Astrocyte (in vitro differentiated cells and primary cell): ENCODE measurements at regions not wholly inside any gene's neighbourhood (a gene's known extent, or its start where the extent isn't known, plus 50 kb on each side); places are given as distances from the start of the nearest gene placed in this dataset.

Experiments
- DNase-seq: peaks from one replicate; pipeline ENCODE4 v3.0.0-alpha.2; 2010; ENCODE audit warnings: low read depth
- FAIRE-seq: peaks from 2 replicates; lab custom pipeline; 2011; peaks lifted over from hg19 to GRCh38; lab: Jason Lieb, UNC
- H2AFZ ChIP-seq: 2 replicates; pipeline ENCODE4 v1.6.0; 2012; ENCODE audit warnings: low read depth, low read length, inconsistent platforms
- H3K27ac ChIP-seq: 2 replicates; pipeline ENCODE4 v1.5.1; 2011; ENCODE audit warnings: low read depth, low read length, inconsistent platforms
- H3K27me3 ChIP-seq: 2 replicates; pipeline ENCODE4 v1.6.0; 2011; ENCODE audit warnings: low read length, inconsistent platforms; ENCODE audit not compliant: insufficient read depth
- H3K36me3 ChIP-seq: 2 replicates; pipeline ENCODE4 v1.5.1; 2011; ENCODE audit warnings: low read length, inconsistent platforms; ENCODE audit not compliant: insufficient read depth
- H3K4me1 ChIP-seq: 2 replicates; pipeline ENCODE4 v1.5.1; 2011; ENCODE audit warnings: low read length, inconsistent platforms; ENCODE audit not compliant: insufficient read depth
- H3K4me2 ChIP-seq: 2 replicates; pipeline ENCODE4 v1.6.0; 2012; ENCODE audit warnings: low read length, inconsistent platforms
- H3K4me3 ChIP-seq: 2 replicates; pipeline ENCODE4 v1.5.1; 2011; ENCODE audit warnings: low read depth, mild to moderate bottlenecking, low read length, inconsistent platforms; ENCODE audit not compliant: insufficient read depth
- H3K79me2 ChIP-seq: 2 replicates; pipeline ENCODE4 v1.6.0; 2012; ENCODE audit warnings: mild to moderate bottlenecking, low read length, inconsistent platforms; ENCODE audit not compliant: insufficient read depth
- H3K9ac ChIP-seq: 2 replicates; pipeline ENCODE4 v1.6.0; 2012; ENCODE audit warnings: mild to moderate bottlenecking, low read length, inconsistent platforms
- H3K9me3 ChIP-seq: 2 replicates; pipeline ENCODE4 v1.5.1; 2012; ENCODE audit warnings: low read depth, mild to moderate bottlenecking, low read length, inconsistent platforms; ENCODE audit not compliant: insufficient read depth
- H4K20me1 ChIP-seq: 2 replicates; pipeline ENCODE4 v1.6.0; 2012; ENCODE audit warnings: low read length, inconsistent platforms; ENCODE audit not compliant: insufficient read depth
- H3K27ac Mint-ChIP-seq: one replicate; pipeline ENCODE4 v1.8.0; 2021; ENCODE audit warnings: mild to moderate bottlenecking, mixed read lengths; ENCODE audit not compliant: unreplicated experiment
- H3K27me3 Mint-ChIP-seq: one replicate; pipeline ENCODE4 v1.8.0; 2021; ENCODE audit warnings: low read depth, mixed read lengths; ENCODE audit not compliant: unreplicated experiment
- H3K36me3 Mint-ChIP-seq: one replicate; pipeline ENCODE4 v1.8.0; 2021; ENCODE audit warnings: low read depth, mixed read lengths; ENCODE audit not compliant: unreplicated experiment
- H3K4me1 Mint-ChIP-seq: one replicate; pipeline ENCODE4 v1.8.0; 2021; ENCODE audit warnings: low read depth, mixed read lengths; ENCODE audit not compliant: unreplicated experiment
- H3K4me3 Mint-ChIP-seq: one replicate; pipeline ENCODE4 v1.8.0; 2021; ENCODE audit warnings: mild to moderate bottlenecking, moderate library complexity, mixed read lengths; ENCODE audit not compliant: unreplicated experiment
- H3K9me3 Mint-ChIP-seq: one replicate; pipeline ENCODE4 v1.8.0; 2021; ENCODE audit warnings: mild to moderate bottlenecking, mixed read lengths; ENCODE audit not compliant: unreplicated experiment
- EZH2 ChIP-seq: IDR thresholded peaks from 2 replicates; pipeline ENCODE4 v1.6.1; 2012; ENCODE audit warnings: mild to moderate bottlenecking, low read length, inconsistent platforms; ENCODE audit not compliant: insufficient read depth
- TF ChIP-seq, protein P1 (sequence below): IDR thresholded peaks from 2 replicates; pipeline ENCODE4 v1.5.1; 2011; ENCODE audit warnings: low read depth, mild to moderate bottlenecking, inconsistent platforms, low read length, moderate library complexity; ENCODE audit not compliant: insufficient read depth

DNA sequence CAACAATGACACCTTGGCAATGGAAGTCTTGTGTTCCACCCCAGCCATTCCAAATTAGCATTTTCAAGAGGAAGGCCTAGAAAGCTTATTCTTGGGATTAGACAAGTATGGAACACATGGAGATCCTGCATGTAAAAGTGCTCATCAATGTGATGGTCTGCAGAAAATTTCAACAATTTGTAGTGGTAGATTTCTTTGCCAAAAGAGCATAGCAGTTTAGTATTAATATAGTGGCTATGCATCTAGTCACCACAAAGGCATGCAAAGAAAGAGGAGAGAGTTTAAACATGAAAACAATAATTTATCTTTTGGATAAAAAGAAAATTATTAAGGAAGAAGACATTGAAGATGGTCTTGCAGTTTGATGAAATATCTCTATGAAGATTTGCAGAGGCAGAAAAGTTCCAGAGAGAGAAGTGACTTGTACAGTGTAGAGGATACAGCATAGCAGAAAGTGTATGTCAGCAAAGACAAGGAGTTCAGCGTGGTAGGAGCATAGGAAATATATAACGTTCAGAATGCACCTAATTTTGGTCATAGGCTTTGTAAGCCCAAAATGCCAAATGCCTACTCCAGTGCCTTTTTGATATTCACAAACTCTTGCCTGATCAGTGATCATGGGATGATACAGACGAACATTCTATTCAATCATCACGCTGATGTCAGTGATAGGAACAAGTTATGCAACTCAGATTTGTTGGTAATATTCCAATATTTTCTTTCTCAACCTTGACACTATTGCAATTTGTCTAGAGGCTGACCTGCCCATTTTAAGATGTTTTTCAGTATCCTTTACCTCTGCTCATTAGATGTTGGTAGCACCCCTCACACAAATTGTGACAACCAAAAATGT, 727.9 kb upstream of the SOX9 start:
- H3K4me3 Mint-ChIP-seq, result no peak overlapping the region
- Histone ChIP-seq H3K4me2 (no peak overlapping the region), H3K9ac (no peak overlapping the region), H3K9me3 (no peaks in the 10 kb centered on the region), H3K27me3 (no peaks in the 10 kb centered on the region), H3K79me2 (no peaks in the 10 kb centered on the region), H3K4me3 (no peak overlapping the region), H4K20me1 (no peaks in the 10 kb centered on the region), H2AFZ (no peak overlapping the region), H3K36me3 (no peaks in the 10 kb centered on the region), H3K4me1 (no peaks in the 10 kb centered on the region), H3K27ac (no peak overlapping the region)
- H3K4me1 Mint-ChIP-seq, result no peaks in the 10 kb centered on the region
- no peaks in the 10 kb centered on the region for H3K36me3 Mint-ChIP-seq
- TF ChIP-seq, protein P1, sequence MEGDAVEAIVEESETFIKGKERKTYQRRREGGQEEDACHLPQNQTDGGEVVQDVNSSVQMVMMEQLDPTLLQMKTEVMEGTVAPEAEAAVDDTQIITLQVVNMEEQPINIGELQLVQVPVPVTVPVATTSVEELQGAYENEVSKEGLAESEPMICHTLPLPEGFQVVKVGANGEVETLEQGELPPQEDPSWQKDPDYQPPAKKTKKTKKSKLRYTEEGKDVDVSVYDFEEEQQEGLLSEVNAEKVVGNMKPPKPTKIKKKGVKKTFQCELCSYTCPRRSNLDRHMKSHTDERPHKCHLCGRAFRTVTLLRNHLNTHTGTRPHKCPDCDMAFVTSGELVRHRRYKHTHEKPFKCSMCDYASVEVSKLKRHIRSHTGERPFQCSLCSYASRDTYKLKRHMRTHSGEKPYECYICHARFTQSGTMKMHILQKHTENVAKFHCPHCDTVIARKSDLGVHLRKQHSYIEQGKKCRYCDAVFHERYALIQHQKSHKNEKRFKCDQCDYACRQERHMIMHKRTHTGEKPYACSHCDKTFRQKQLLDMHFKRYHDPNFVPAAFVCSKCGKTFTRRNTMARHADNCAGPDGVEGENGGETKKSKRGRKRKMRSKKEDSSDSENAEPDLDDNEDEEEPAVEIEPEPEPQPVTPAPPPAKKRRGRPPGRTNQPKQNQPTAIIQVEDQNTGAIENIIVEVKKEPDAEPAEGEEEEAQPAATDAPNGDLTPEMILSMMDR, result no peak
- no peak for TF ChIP-seq EZH2
- no peaks in the 10 kb centered on the region for H3K9me3 Mint-ChIP-seq
- FAIRE-seq (peak; percentile 34), DNase-seq (peak; percentile 80)
- no peak overlapping the region for H3K27ac Mint-ChIP-seq
- no peaks in the 10 kb centered on the region for H3K27me3 Mint-ChIP-seq

DNA sequence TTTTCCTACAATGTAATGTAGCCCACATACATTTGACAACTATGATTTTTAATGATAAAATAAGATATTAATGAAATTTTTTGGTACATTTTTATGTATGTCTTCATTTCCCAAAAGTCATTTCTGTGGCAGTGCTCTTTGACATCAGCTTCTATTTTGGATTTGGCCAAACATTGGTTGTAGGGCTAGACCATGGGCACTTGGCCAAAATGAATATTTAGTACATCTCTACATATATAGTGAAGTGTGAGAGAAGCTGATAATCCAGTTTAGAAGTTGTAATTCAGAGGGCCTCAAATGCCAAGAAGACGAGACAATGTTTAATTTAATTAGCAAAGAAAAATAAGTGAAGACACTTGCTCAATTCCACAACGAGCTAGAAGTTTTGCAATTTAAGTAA, 724.9 kb upstream of the SOX9 start:
- Mint-ChIP-seq H3K9me3 (no peaks in the 10 kb centered on the region), H3K27me3 (no peaks in the 10 kb centered on the region), H3K4me1 (no peaks in the 10 kb centered on the region), H3K36me3 (no peaks in the 10 kb centered on the region), H3K4me3 (no peak overlapping the region), H3K27ac (no peak overlapping the region)
- no peaks in the 10 kb centered on the region for H3K4me1 ChIP-seq
- no peaks in the 10 kb centered on the region for H3K36me3 ChIP-seq
- no peak overlapping the region for H3K27ac ChIP-seq
- FAIRE-seq (no peak), DNase-seq (no peak)
- H2AFZ ChIP-seq, result no peak overlapping the region
- no peak overlapping the region for H3K4me2 ChIP-seq
- no peaks in the 10 kb centered on the region for H4K20me1 ChIP-seq
- no peak overlapping the region for H3K9ac ChIP-seq
- H3K9me3 ChIP-seq, result no peaks in the 10 kb centered on the region
- H3K27me3 ChIP-seq, result no peaks in the 10 kb centered on the region
- no peak overlapping the region for H3K4me3 ChIP-seq
- H3K79me2 ChIP-seq, result no peaks in the 10 kb centered on the region
- no peak for TF ChIP-seq EZH2
- TF ChIP-seq, protein P1, result no peak

DNA sequence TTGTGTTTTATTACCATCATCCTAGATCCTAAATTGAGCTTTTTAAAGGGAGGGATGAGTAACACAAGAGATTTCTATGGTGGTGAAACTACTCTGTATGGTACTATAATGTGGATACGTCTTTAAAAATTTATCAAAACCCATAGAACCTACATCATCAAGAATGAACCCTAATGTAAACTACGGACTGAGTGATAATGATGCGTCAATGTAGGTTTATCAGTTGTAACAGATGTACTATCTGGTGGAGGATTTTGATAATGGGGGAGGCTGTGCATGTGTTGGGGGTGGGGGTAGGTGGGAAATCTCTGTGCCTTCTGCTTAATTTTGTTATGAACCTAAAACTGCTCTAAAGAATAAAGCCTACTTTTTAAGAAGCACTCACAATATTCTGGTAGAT, 724.1 kb upstream of the SOX9 start:
- TF ChIP-seq, protein P1, result no peak
- no peak for TF ChIP-seq EZH2
- no peaks in the 10 kb centered on the region for H4K20me1 ChIP-seq
- H3K9me3 Mint-ChIP-seq, result no peaks in the 10 kb centered on the region
- no peaks in the 10 kb centered on the region for H3K36me3 Mint-ChIP-seq
- H3K4me3 ChIP-seq, result no peak overlapping the region
- H3K4me1 ChIP-seq, result no peaks in the 10 kb centered on the region
- no peak overlapping the region for H3K27ac Mint-ChIP-seq
- FAIRE-seq, result no peak
- H3K79me2 ChIP-seq, result no peaks in the 10 kb centered on the region
- no peak for DNase-seq
- no peak overlapping the region for H3K4me2 ChIP-seq
- H3K27me3 Mint-ChIP-seq, result no peaks in the 10 kb centered on the region
- no peaks in the 10 kb centered on the region for H3K27me3 ChIP-seq
- H3K4me1 Mint-ChIP-seq, result no peaks in the 10 kb centered on the region
- no peaks in the 10 kb centered on the region for H3K9me3 ChIP-seq
- no peaks in the 10 kb centered on the region for H3K36me3 ChIP-seq
- no peak overlapping the region for H2AFZ ChIP-seq
- no peak overlapping the region for H3K27ac ChIP-seq
- no peak overlapping the region for H3K9ac ChIP-seq
- H3K4me3 Mint-ChIP-seq, result no peak overlapping the region
